Ascending aorta (tissue), 2 donors: ENCODE measurements at regions not wholly inside any gene's neighbourhood (a gene's known extent, or its start where the extent isn't known, plus 50 kb on each side); places are given as distances from the start of the nearest gene placed in this dataset.

Experiments
- DNase-seq, 2 donors: peaks; one replicate each; pipeline ENCODE4 v3.0.0-alpha.2; 2019; ENCODE audit warnings: low spot score in 2 of 2
- H3K27ac ChIP-seq, 2 donors: fragments of 200-600 bp; sonication (generic); one replicate each; pipeline ENCODE4 v1.5.1; 2016 to 2017; ENCODE audit warnings: mild to moderate bottlenecking in 1 of 2
- H3K27me3 ChIP-seq: fragments of 200-600 bp; sonication (generic); one replicate; pipeline ENCODE4 v1.5.1; 2017
- H3K36me3 ChIP-seq, 2 donors: fragments of 200-600 bp; sonication (generic); one replicate each; pipeline ENCODE4 v1.5.1; 2016
- H3K4me1 ChIP-seq, 2 donors: fragments of 200-600 bp; sonication (generic); one replicate each; pipeline ENCODE4 v1.5.1; 2016 to 2017; ENCODE audit warnings: mild to moderate bottlenecking in 1 of 2
- H3K4me3 ChIP-seq, 2 donors: fragments of 200-600 bp; sonication (generic); one replicate each; pipeline ENCODE4 v1.5.1; 2016 to 2017; ENCODE audit warnings: mild to moderate bottlenecking in 1 of 2
- H3K9me3 ChIP-seq, 2 donors: fragments of 200-600 bp; sonication (generic); one replicate each; pipeline ENCODE4 v1.5.1; 2016
- intact Hi-C: fragments of 100-400 bp; cut with DNase I; formaldehyde crosslinking; loops from one replicate; pipeline ENCODE4 v1.15.1; 2023
- TF ChIP-seq, protein P1 (sequence below), 3 experiments: fragments of 200-600 bp in 2 of 3; fragments of 450-650 bp in 1 of 3; sonication (generic) in 2 of 3; IDR thresholded peaks; one replicate each; pipeline ENCODE4 v1.5.1; 2016 to 2019; ENCODE audit warnings: antibody characterized with exemption in 3 of 3, mild to moderate bottlenecking in 1 of 3, moderate library complexity in 1 of 3

DNA sequence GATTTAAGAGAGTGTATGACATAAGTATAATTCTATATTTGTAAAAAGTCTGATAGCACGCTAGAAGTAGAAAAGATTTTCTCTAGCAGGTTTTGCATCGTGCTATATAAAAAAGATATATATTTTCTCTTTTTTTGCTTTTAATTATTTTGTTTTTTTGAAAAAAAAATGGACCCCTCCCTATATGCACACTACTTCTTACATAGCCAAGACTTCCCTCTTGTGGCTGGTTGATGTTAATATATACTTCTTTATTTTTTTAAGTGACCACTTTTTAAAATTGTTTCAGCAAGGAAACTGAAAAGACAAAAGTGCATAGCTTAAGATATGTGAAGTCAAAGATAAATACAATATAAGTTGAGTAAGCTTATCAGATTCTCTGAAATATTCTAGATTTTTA is 1202.8 kb downstream of the DIAPH3 start:
- Histone ChIP-seq H3K27me3 (no peaks in the 10 kb centered on the region), H3K36me3 (no peaks in the 10 kb centered on the region), H3K4me3 (no peak overlapping the region), H3K4me1 (no peaks in the 10 kb centered on the region), H3K27ac (no peak overlapping the region), H3K9me3 (no peaks in the 10 kb centered on the region)
- intact Hi-C loops: no loop called here
- TF ChIP-seq, protein P1, sequence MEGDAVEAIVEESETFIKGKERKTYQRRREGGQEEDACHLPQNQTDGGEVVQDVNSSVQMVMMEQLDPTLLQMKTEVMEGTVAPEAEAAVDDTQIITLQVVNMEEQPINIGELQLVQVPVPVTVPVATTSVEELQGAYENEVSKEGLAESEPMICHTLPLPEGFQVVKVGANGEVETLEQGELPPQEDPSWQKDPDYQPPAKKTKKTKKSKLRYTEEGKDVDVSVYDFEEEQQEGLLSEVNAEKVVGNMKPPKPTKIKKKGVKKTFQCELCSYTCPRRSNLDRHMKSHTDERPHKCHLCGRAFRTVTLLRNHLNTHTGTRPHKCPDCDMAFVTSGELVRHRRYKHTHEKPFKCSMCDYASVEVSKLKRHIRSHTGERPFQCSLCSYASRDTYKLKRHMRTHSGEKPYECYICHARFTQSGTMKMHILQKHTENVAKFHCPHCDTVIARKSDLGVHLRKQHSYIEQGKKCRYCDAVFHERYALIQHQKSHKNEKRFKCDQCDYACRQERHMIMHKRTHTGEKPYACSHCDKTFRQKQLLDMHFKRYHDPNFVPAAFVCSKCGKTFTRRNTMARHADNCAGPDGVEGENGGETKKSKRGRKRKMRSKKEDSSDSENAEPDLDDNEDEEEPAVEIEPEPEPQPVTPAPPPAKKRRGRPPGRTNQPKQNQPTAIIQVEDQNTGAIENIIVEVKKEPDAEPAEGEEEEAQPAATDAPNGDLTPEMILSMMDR (IDR thresholded peaks at IDR 0.05): no peak
- DNase-seq: no peak

- Histone ChIP-seq H3K27ac (no peak overlapping the region), H3K36me3 (no peaks in the 10 kb centered on the region), H3K9me3 (no peaks in the 10 kb centered on the region), H3K4me3 (no peak overlapping the region), H3K4me1 (no peaks in the 10 kb centered on the region), H3K27me3 (no peaks in the 10 kb centered on the region)
- intact Hi-C loops: no loop called here
- TF ChIP-seq, protein P1 (IDR thresholded peaks at IDR 0.05): no peak
- no peak for DNase-seq
Measured at GRCh38 chr13:58963321-58963720, 1200.4 kb downstream of the DIAPH3 start.

GRCh38 chr13:58964048-58964447 is 1199.7 kb downstream of the DIAPH3 start:
- TF ChIP-seq, protein P1 (IDR thresholded peaks at IDR 0.05): no peak
- no peaks in the 10 kb centered on the region for H3K36me3 ChIP-seq
- H3K4me3 ChIP-seq: no peak overlapping the region
- intact Hi-C loops: no loop called here
- no peaks in the 10 kb centered on the region for H3K9me3 ChIP-seq
- no peaks in the 10 kb centered on the region for H3K27me3 ChIP-seq
- H3K27ac ChIP-seq: no peak overlapping the region
- DNase-seq: no peak
- H3K4me1 ChIP-seq: no peaks in the 10 kb centered on the region

DNA sequence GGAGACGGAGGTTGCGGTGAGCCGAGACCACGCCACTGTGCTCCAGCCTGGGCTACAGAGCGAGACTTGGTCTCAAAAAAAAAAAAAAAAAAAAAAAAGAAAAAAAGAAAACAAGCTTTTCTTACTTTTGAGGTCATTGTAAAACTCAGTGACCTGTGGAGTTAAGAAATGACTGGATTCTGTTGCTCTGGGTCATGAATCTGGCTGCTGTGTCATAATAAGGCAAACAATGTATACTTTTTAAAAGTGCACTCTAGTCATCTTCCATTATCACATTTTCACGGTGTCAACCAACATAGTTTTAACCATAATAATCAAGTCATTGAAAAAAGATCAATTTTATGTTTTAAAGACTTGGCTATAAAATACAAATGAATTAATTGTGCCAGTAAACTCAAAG is 1186.6 kb downstream of the DIAPH3 start:
- intact Hi-C loops: no loop called here
- Histone ChIP-seq H3K4me3 (no peak overlapping the region), H3K9me3 (no peaks in the 10 kb centered on the region), H3K4me1 (no peaks in the 10 kb centered on the region), H3K27me3 (no peaks in the 10 kb centered on the region), H3K36me3 (no peaks in the 10 kb centered on the region), H3K27ac (no peak overlapping the region)
- no peak for DNase-seq
- TF ChIP-seq, protein P1 (IDR thresholded peaks at IDR 0.05): no peak

GRCh38 chr13:58978331-58978730 is 1185.4 kb downstream of the DIAPH3 start:
- intact Hi-C loops: no loop called here
- TF ChIP-seq, protein P1 (IDR thresholded peaks at IDR 0.05): no peak

GRCh38 chr13:58979851-58980250 is 1183.9 kb downstream of the DIAPH3 start:
- no peaks in the 10 kb centered on the region for H3K4me1 ChIP-seq
- no peaks in the 10 kb centered on the region for H3K9me3 ChIP-seq
- TF ChIP-seq, protein P1 (IDR thresholded peaks at IDR 0.05): no peak
- intact Hi-C loops: no loop called here
- H3K27me3 ChIP-seq: no peaks in the 10 kb centered on the region
- no peak overlapping the region for H3K4me3 ChIP-seq
- no peaks in the 10 kb centered on the region for H3K36me3 ChIP-seq
- no peak for DNase-seq
- H3K27ac ChIP-seq: no peak overlapping the region

More at GRCh38 chr13:58978331-58978730, 1185.4 kb downstream of the DIAPH3 start:
- Histone ChIP-seq H3K9me3 (no peaks in the 10 kb centered on the region), H3K4me1 (no peaks in the 10 kb centered on the region), H3K4me3 (no peak overlapping the region), H3K27ac (no peak overlapping the region), H3K36me3 (no peaks in the 10 kb centered on the region), H3K27me3 (no peaks in the 10 kb centered on the region)
- no peak for DNase-seq
